SK-N-MC (cell line): ENCODE measurements at regions not wholly inside any gene's neighbourhood (a gene's known extent, or its start where the extent isn't known, plus 50 kb on each side); places are given as distances from the start of the nearest gene placed in this dataset.

Experiments
- EZH2 ChIP-seq: fragments of 200-600 bp; sonication (generic); IDR thresholded peaks from one replicate; pipeline ENCODE4 v1.6.1; 2017; ENCODE audit warnings: antibody characterized with exemption
- POLR2AphosphoS5 ChIP-seq: IDR thresholded peaks from 2 replicates; pipeline ENCODE4 v1.6.1; 2012; ENCODE audit warnings: mild to moderate bottlenecking, low read depth, low read length, borderline replicate concordance

DNA sequence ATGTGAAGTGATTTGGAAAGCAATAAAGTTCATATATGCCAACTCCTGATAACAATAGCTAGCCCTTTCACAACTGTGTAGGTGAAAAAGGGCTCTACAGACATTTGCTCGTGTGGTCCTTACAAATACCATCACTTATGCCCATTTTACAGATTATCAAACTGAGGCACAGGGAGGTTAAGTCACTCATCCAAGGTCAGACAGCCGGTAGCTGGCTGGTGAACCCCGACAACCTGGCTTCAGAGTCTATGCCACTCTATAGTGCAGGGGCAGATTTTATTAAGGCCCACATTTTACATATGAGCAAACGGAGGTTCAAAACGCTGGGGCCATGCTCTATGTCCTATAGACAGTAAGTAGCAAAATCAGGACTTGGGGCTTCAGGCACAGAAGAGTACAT lies 280.5 kb downstream of the RRAGC start:
- TF ChIP-seq EZH2 (no peak), POLR2AphosphoS5 (no peak)
